K562 (cell line): ENCODE measurements at regions not wholly inside any gene's neighbourhood (a gene's known extent, or its start where the extent isn't known, plus 50 kb on each side); places are given as distances from the start of the nearest gene placed in this dataset.

Experiments used
- ATAC-seq: fragments of 200-7000 bp; cut with Tn5 transposase; 3 replicates; pipeline ENCODE4 v1.9.1; 2020; ENCODE audit warnings: moderate library complexity
- BruUV-seq: library from RNA; stranded (reverse); fragments of 400-500 nt; replicated peaks from 2 replicates; lab custom pipeline; 2021; lab: Mats Ljungman, UMichigan
- CTCF ChIA-PET: fragments of 300-600 bp; formaldehyde crosslinking; extraction: SDS; loops from one replicate; lab custom pipeline; 2021; ENCODE audit warnings: low intra/inter-chr PET ratio; lab: Yijun Ruan, JAX
- POLR2A ChIA-PET: fragments of 300-600, 350-650 bp; sonication (Branson Sonifier 250); formaldehyde crosslinking; extraction: SDS; loops from one replicate; lab custom pipeline; 2021; ENCODE audit warnings: antibody characterized with exemption, inconsistent platforms; lab: Yijun Ruan, JAX
- DNase-seq, 4 experiments: peaks; one replicate each; pipeline versions ENCODE4 v3.0.0 to v3.0.0-alpha.2; 2011 to 2018; ENCODE audit warnings: low spot score in 3 of 4, mixed read lengths in 3 of 4; ENCODE audit errors: extremely low read depth in 1 of 4
- FAIRE-seq: peaks from 2 replicates; lab custom pipeline; 2011; peaks lifted over from hg19 to GRCh38; lab: Jason Lieb, UNC
- H2AFZ ChIP-seq: 2 replicates; pipeline ENCODE4 v1.6.0; 2011; ENCODE audit warnings: low read depth, low read length, control low read depth, inconsistent platforms
- H3K27ac ChIP-seq: fragments of 200-600 bp; 3 replicates; pipeline ENCODE4 v1.8.0; 2011; ENCODE audit warnings: low read depth, mild to moderate bottlenecking, control low read depth, inconsistent platforms, low read length, moderate library complexity, mixed read lengths; ENCODE audit errors: extremely low read depth
- H3K27me3 ChIP-seq, 2 experiments: fragments of 300-600 bp in 1 of 2; 2 replicates in 1 of 2; 3 replicates in 1 of 2; pipeline versions ENCODE4 v1.6.0 to v1.8.0; 2011; ENCODE audit warnings: inconsistent platforms in 2 of 2, low read length in 2 of 2, mild to moderate bottlenecking in 1 of 2, mixed read lengths in 1 of 2, moderate library complexity in 1 of 2; ENCODE audit not compliant: control insufficient read depth in 2 of 2, insufficient read depth in 2 of 2
- H3K36me3 ChIP-seq: fragments of 300-600 bp; 3 replicates; pipeline ENCODE4 v1.8.0; 2011; ENCODE audit warnings: mild to moderate bottlenecking, low read length, inconsistent platforms; ENCODE audit not compliant: control insufficient read depth, insufficient read depth
- H3K4me1 ChIP-seq, 2 experiments: fragments of 200-600 bp in 1 of 2; replicated peaks in 1 of 2; 2 replicates in 1 of 2; 3 replicates in 1 of 2; pipeline versions ENCODE4 v1.5.1 to v1.8.0; 2011; ENCODE audit warnings: inconsistent platforms in 2 of 2, low read length in 2 of 2, mild to moderate bottlenecking in 1 of 2, mixed read lengths in 1 of 2, moderate library complexity in 1 of 2; ENCODE audit not compliant: control insufficient read depth in 2 of 2, insufficient read depth in 2 of 2
- H3K4me2 ChIP-seq: 2 replicates; pipeline ENCODE4 v1.6.1; 2011; ENCODE audit warnings: low read length, control low read depth, inconsistent platforms, mixed read lengths; ENCODE audit not compliant: insufficient read depth
- H3K4me3 ChIP-seq: fragments of 200-600 bp; sonication (generic), shearing (Covaris generic); 2 replicates; pipeline ENCODE4 v1.5.1; 2016; ENCODE audit warnings: control low read depth, inconsistent platforms
- H3K79me2 ChIP-seq: fragments of 200-600 bp; 3 replicates; pipeline ENCODE4 v1.8.0; 2011; ENCODE audit warnings: low read length, inconsistent platforms; ENCODE audit not compliant: control insufficient read depth, insufficient read depth
- H3K9ac ChIP-seq, 2 experiments: 2 replicates each; pipeline versions ENCODE4 v1.6.0 to v1.6.1; 2011; ENCODE audit warnings: low read depth in 2 of 2, low read length in 2 of 2, control low read depth in 1 of 2, inconsistent platforms in 1 of 2, mild to moderate bottlenecking in 1 of 2, mixed read lengths in 1 of 2; ENCODE audit not compliant: insufficient read depth in 1 of 2
- H3K9me1 ChIP-seq: one replicate; pipeline ENCODE4 v1.6.0; 2011; ENCODE audit warnings: inconsistent platforms, mild to moderate bottlenecking, low read length, moderate library complexity; ENCODE audit not compliant: control insufficient read depth, insufficient read depth
- H3K9me3 ChIP-seq: replicated peaks from 2 replicates; pipeline ENCODE4 v1.5.1; 2011; ENCODE audit warnings: low read depth, low read length, inconsistent platforms; ENCODE audit not compliant: control insufficient read depth, insufficient read depth
- H4K20me1 ChIP-seq: replicated peaks from 2 replicates; pipeline ENCODE4 v1.6.1; 2011; ENCODE audit warnings: low read length, inconsistent platforms, mixed read lengths; ENCODE audit not compliant: control insufficient read depth, insufficient read depth
- CBFA2T2 ChIP-seq: fragments of 450-650 bp; conservative IDR thresholded peaks from 2 replicates; pipeline ENCODE4 v1.6.1; 2017; ENCODE audit warnings: mild to moderate bottlenecking
- ELK3 ChIP-seq: fragments of 450-650 bp; formaldehyde crosslinking; IDR thresholded peaks from 2 replicates; pipeline ENCODE4 v1.4.0; 2020; ENCODE audit warnings: mild to moderate bottlenecking
- FOSL1 ChIP-seq: fragments of 200-800 bp; sonication (Bioruptor generic); conservative IDR thresholded peaks from 2 replicates; pipeline ENCODE4 v1.6.1; 2016; ENCODE audit warnings: missing genetic modification characterization, missing compliant biosample characterization
- GATAD2A ChIP-seq: fragments of 450-650 bp; IDR thresholded peaks from 2 replicates; pipeline ENCODE4 v1.6.1; 2017
- GMEB1 ChIP-seq: fragments of 250-450 bp; sonication (Bioruptor Pico); IDR thresholded peaks from 2 replicates; pipeline ENCODE4 v1.4.0; 2020; ENCODE audit warnings: mild to moderate bottlenecking
- HDAC1 ChIP-seq, 2 experiments: fragments of 450-650 bp; IDR thresholded peaks; 2 replicates each; pipeline ENCODE4 v1.6.1; 2016 to 2017; ENCODE audit warnings: inconsistent platforms in 1 of 2, mild to moderate bottlenecking in 1 of 2, moderate library complexity in 1 of 2
- HMGXB4 ChIP-seq: sonication (generic); formaldehyde crosslinking; IDR thresholded peaks from 2 replicates; pipeline ENCODE4 v1.8.1; 2023; ENCODE audit warnings: mild to moderate bottlenecking, missing genetic modification reagents
- MAFG ChIP-seq: fragments of 450-650 bp; conservative IDR thresholded peaks from 2 replicates; pipeline ENCODE4 v1.6.1; 2016; ENCODE audit warnings: missing genetic modification characterization, missing compliant biosample characterization
- NFE2 ChIP-seq: IDR thresholded peaks from 2 replicates; pipeline ENCODE4 v1.6.1; 2014; ENCODE audit warnings: antibody characterized with exemption, low read depth
- PURB ChIP-seq: sonication (generic); formaldehyde crosslinking; IDR thresholded peaks from 2 replicates; pipeline ENCODE4 v1.9.0; 2021; ENCODE audit warnings: low read depth, mild to moderate bottlenecking, missing genetic modification reagents
- TAF7 ChIP-seq: fragments of 450-650 bp; IDR thresholded peaks from 2 replicates; pipeline ENCODE4 v1.6.1; 2016; ENCODE audit warnings: missing genetic modification characterization, missing compliant biosample characterization
- ZNF174 ChIP-seq: fragments of 250-450 bp; sonication (Bioruptor Pico); IDR thresholded peaks from 2 replicates; pipeline ENCODE4 v1.4.0; 2020; ENCODE audit warnings: mild to moderate bottlenecking
- ZNF76 ChIP-seq: fragments of 250-450 bp; sonication (Bioruptor Pico); IDR thresholded peaks from 2 replicates; pipeline ENCODE4 v1.4.0; 2020; ENCODE audit warnings: mild to moderate bottlenecking, moderate library complexity, borderline replicate concordance
- ZNF764 ChIP-seq: fragments of 250-450 bp; sonication (Bioruptor Pico); IDR thresholded peaks from 2 replicates; pipeline ENCODE4 v1.4.0; 2020; ENCODE audit warnings: low read depth, mild to moderate bottlenecking, moderate library complexity
- WGBS: fragments of 100-300 bp; shearing (Covaris generic); methylation state at CpG from one replicate; pipeline ENCODE4 v1.1.6; 2016; ENCODE audit warnings: low coverage, mixed read lengths; ENCODE audit not compliant: insufficient coverage; ENCODE audit errors: missing lambda C conversion rate; 5-methylcytosine and 5-hydroxymethylcytosine counted together
- in situ Hi-C: fragments of 300-500 bp; cut with MboI; formaldehyde crosslinking; loops from 4 replicates; pipeline ENCODE4 v1.15.0; 2018; ENCODE audit warnings: inconsistent platforms, mixed read lengths
- intact Hi-C: fragments of 100-400 bp; cut with micrococcal nuclease; formaldehyde crosslinking; loops from 2 replicates; pipeline ENCODE4 v1.14.2; 2022

GRCh38 chr11:91664521-91664920, 560.1 kb upstream of the FAT3 start:
- no TSS peak for BruUV-seq
- H3K27ac ChIP-seq = no peak overlapping the region
- TF ChIP-seq MAFG (tag) (peak; percentile 68), FOSL1 (peak; percentile 45; the same call in 1 of the 2 replicates), HDAC1 (IDR thresholded peaks at IDR 0.05) (no peak)
- H3K4me2 ChIP-seq = no peak overlapping the region
- DNase-seq (no peak), FAIRE-seq (no peak), ATAC-seq (no peak)
- in situ Hi-C loops = no loop called here
- H3K27me3 ChIP-seq = no peaks in the 10 kb centered on the region
- POLR2A ChIA-PET = interaction anchor here (1.2 to 1.3 kb wide), 2 partner anchors 10 to 15 kb away, joined by 3 read pairs; no protein-coding TSS in a partner anchor
- H3K4me1 ChIP-seq = no peaks in the 10 kb centered on the region
- peak overlapping the region; percentile 66; the same call in 1 of the 2 replicates for H2AFZ ChIP-seq
- H3K79me2 ChIP-seq = no peaks in the 10 kb centered on the region
- H3K4me3 ChIP-seq = no peak overlapping the region
- H3K36me3 ChIP-seq = no peaks in the 10 kb centered on the region
- intact Hi-C loops = no loop called here
- no peaks in the 10 kb centered on the region for H3K9me1 ChIP-seq
- H3K9ac ChIP-seq = no peak overlapping the region
- no peaks in the 10 kb centered on the region for H4K20me1 ChIP-seq
- H3K9me3 ChIP-seq = no peaks in the 10 kb centered on the region
- CTCF ChIA-PET = no interaction called here
- 2% methylated on average over 3 of the region's 3 CpGs for WGBS

- H3K9me3 ChIP-seq = no peaks in the 10 kb centered on the region
- no TSS peak for BruUV-seq
- DNase-seq (no peak), FAIRE-seq (no peak), ATAC-seq (no peak)
- no peaks in the 10 kb centered on the region for H3K36me3 ChIP-seq
- no peak overlapping the region for H3K9ac ChIP-seq
- H2AFZ ChIP-seq = no peak overlapping the region
- no peak overlapping the region for H3K4me3 ChIP-seq
- H3K27ac ChIP-seq = no peak overlapping the region
- intact Hi-C loops = no loop called here
- no peaks in the 10 kb centered on the region for H3K9me1 ChIP-seq
- H4K20me1 ChIP-seq = no peaks in the 10 kb centered on the region
- no peaks in the 10 kb centered on the region for H3K27me3 ChIP-seq
- no peaks in the 10 kb centered on the region for H3K4me1 ChIP-seq
- no peaks in the 10 kb centered on the region for H3K79me2 ChIP-seq
- 0% methylated on average over 1 of the region's 1 CpG for WGBS
- ChIA-PET POLR2A (no interaction called here), CTCF (no interaction called here)
- in situ Hi-C loops = no loop called here
- H3K4me2 ChIP-seq = no peak overlapping the region
- TF ChIP-seq CBFA2T2 (no peak), ELK3 (no peak), ZNF764 (CRISPR knock-in tag) (no peak), ZNF76 (no peak), TAF7 (tag) (no peak), ZNF174 (CRISPR knock-in tag) (no peak), HMGXB4 (no peak), PURB (CRISPR knock-in tag) (no peak), NFE2 (no peak), GMEB1 (CRISPR knock-in tag) (no peak), GATAD2A (no peak)
These were observed 564.6 kb upstream of the FAT3 start for GRCh38 chr11:91660036-91660435.
